ENCODE measurements at regions not wholly inside any gene's neighbourhood (a gene's known extent, or its start where the extent isn't known, plus 50 kb on each side); places are given as distances from the start of the nearest gene placed in this dataset.

- DNase-seq = no peak
Observed at GRCh38 chr9:79301551-79302391, 270.0 kb upstream of the TLE4 start.

- no peak for DNase-seq
Observed at GRCh38 chr9:79302569-79302968, 269.2 kb upstream of the TLE4 start.

- DNase-seq = no peak
Observed at GRCh38 chr9:79308012-79308411, 263.8 kb upstream of the TLE4 start.

- no peak for DNase-seq
Observed at GRCh38 chr9:79312686-79313421, 258.9 kb upstream of the TLE4 start.

- DNase-seq = no peak
Observed at GRCh38 chr9:79325501-79325900, 246.3 kb upstream of the TLE4 start.

- no peak for DNase-seq
Observed at GRCh38 chr9:79329861-79330260, 241.9 kb upstream of the TLE4 start.

- DNase-seq = no peak
Observed at GRCh38 chr9:79334001-79334400, 237.8 kb upstream of the TLE4 start.

- no peak for DNase-seq
Observed at GRCh38 chr9:79334711-79335110, 237.1 kb upstream of the TLE4 start.

- DNase-seq = no peak
Observed at GRCh38 chr9:79335987-79336386, 235.8 kb upstream of the TLE4 start.

GRCh38 chr9:79341561-79341960 lies 230.2 kb upstream of the TLE4 start:
- DNase-seq = no peak

GRCh38 chr9:79346350-79347020 lies 225.3 kb upstream of the TLE4 start:
- DNase-seq = no peak

- DNase-seq = no peak
Observed at GRCh38 chr9:79352322-79352721, 219.4 kb upstream of the TLE4 start.

- DNase-seq = no peak
Observed at GRCh38 chr9:79353856-79354520, 217.8 kb upstream of the TLE4 start.

GRCh38 chr9:79357194-79357593 lies 214.6 kb upstream of the TLE4 start:
- DNase-seq = no peak

- no peak for DNase-seq
Observed at GRCh38 chr9:79357616-79358015, 214.1 kb upstream of the TLE4 start.

GRCh38 chr9:79360387-79361347 lies 211.1 kb upstream of the TLE4 start:
- no peak for DNase-seq

GRCh38 chr9:79362100-79363081 lies 209.4 kb upstream of the TLE4 start:
- DNase-seq = no peak

- no peak for DNase-seq
Observed at GRCh38 chr9:79369676-79370075, 202.1 kb upstream of the TLE4 start.

GRCh38 chr9:79371301-79371700 lies 200.5 kb upstream of the TLE4 start:
- DNase-seq = no peak

- no peak for DNase-seq
Observed at GRCh38 chr9:79371948-79372555, 199.7 kb upstream of the TLE4 start.

Data from stimulated activated CD4-positive, alpha-beta T cell treated with anti-CD3 and anti-CD28 coated beads, Interleukin-15, amount 100 ng/mL, for 24 hours (primary cell).